ACC112 (cell line): ENCODE measurements at regions not wholly inside any gene's neighbourhood (a gene's known extent, or its start where the extent isn't known, plus 50 kb on each side); places are given as distances from the start of the nearest gene placed in this dataset.
"Not testable (repeated sequence)": the region's sequence is repeated elsewhere in the genome, so short reads cannot be mapped to it uniquely, and the experiment has no call there.

Source experiments
- H2AFZ ChIP-seq: fragments of 200-600 bp; sonication (generic); one replicate; pipeline ENCODE4 v1.6.0; 2017; ENCODE audit warnings: antibody characterized with exemption, low read length; ENCODE audit not compliant: unreplicated experiment
- H3K27ac ChIP-seq: fragments of 200-600 bp; sonication (generic); 2 replicates; pipeline ENCODE4 v1.5.1; 2014; ENCODE audit warnings: low read depth, mild to moderate bottlenecking, antibody characterized with exemption, low read length, moderate library complexity
- H3K27me3 ChIP-seq: fragments of 200-600 bp; sonication (generic); 2 replicates; pipeline ENCODE4 v1.6.1; 2014; ENCODE audit warnings: mild to moderate bottlenecking, antibody characterized with exemption, low read length, moderate library complexity, mixed read lengths; ENCODE audit not compliant: insufficient read depth
- H3K36me3 ChIP-seq: fragments of 200-600 bp; sonication (generic); 2 replicates; pipeline ENCODE4 v1.6.1; 2016; ENCODE audit warnings: mild to moderate bottlenecking, antibody characterized with exemption, low read length, moderate library complexity, mixed read lengths; ENCODE audit not compliant: insufficient read depth
- H3K4me1 ChIP-seq: fragments of 200-600 bp; sonication (generic); one replicate; pipeline ENCODE4 v1.6.1; 2016; ENCODE audit warnings: low read length, mixed read lengths; ENCODE audit not compliant: insufficient read depth, unreplicated experiment, control insufficient read depth
- H3K4me3 ChIP-seq: fragments of 200-600 bp; sonication (generic); 2 replicates; pipeline ENCODE4 v1.5.1; 2014; ENCODE audit warnings: mild to moderate bottlenecking, low read depth, low read length
- H3K79me2 ChIP-seq: fragments of 200-600 bp; sonication (generic); one replicate; pipeline ENCODE4 v1.6.0; 2016; ENCODE audit warnings: low read length; ENCODE audit not compliant: control insufficient read depth, unreplicated experiment, insufficient read depth

GRCh38 chr6:6981681-6982322, 126.0 kb upstream of the RREB1 start:
- H3K36me3 ChIP-seq: no peaks in the 10 kb centered on the region
- no peaks in the 10 kb centered on the region for H3K4me1 ChIP-seq
- no peak overlapping the region for H3K27ac ChIP-seq
- H3K27me3 ChIP-seq: no peaks in the 10 kb centered on the region
- no peak overlapping the region for H2AFZ ChIP-seq
- no peaks in the 10 kb centered on the region for H3K79me2 ChIP-seq
- H3K4me3 ChIP-seq: no peak overlapping the region

GRCh38 chr6:6982663-6983062, 125.1 kb upstream of the RREB1 start:
- H3K27me3 ChIP-seq: no peaks in the 10 kb centered on the region
- no peak overlapping the region for H3K4me3 ChIP-seq
- H2AFZ ChIP-seq: no peak overlapping the region
- no peaks in the 10 kb centered on the region for H3K79me2 ChIP-seq
- no peaks in the 10 kb centered on the region for H3K36me3 ChIP-seq
- no peaks in the 10 kb centered on the region for H3K4me1 ChIP-seq
- H3K27ac ChIP-seq: no peak overlapping the region

- Histone ChIP-seq H3K79me2 (no peaks in the 10 kb centered on the region), H3K27me3 (no peaks in the 10 kb centered on the region), H3K4me1 (no peaks in the 10 kb centered on the region), H3K36me3 (no peaks in the 10 kb centered on the region), H2AFZ (no peak overlapping the region), H3K4me3 (no peak overlapping the region), H3K27ac (no peak overlapping the region)
These were observed 123.0 kb upstream of the RREB1 start for GRCh38 chr6:6984585-6985366.

DNA sequence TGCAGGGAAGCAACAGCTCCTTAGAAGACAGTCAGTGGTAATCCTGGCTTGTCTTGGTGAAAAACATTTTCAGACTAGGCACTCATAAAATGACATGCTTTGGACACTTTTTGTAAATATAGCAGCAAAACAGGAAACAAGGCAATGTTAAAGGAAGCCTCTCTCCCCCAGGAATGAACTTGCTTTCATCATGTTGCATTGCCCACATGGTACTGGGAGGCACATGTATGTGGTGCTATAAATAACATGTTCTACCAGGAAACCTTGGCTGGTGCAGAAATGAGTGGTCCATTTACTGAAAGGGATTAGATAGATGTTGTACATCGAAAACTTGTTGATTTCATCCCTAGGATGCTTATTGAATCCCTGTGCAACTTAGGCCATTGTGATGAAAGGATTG, 121.4 kb upstream of the RREB1 start:
- no peaks in the 10 kb centered on the region for H3K27me3 ChIP-seq
- H3K79me2 ChIP-seq: no peaks in the 10 kb centered on the region
- no peaks in the 10 kb centered on the region for H3K4me1 ChIP-seq
- H3K27ac ChIP-seq: no peak overlapping the region
- no peak overlapping the region for H2AFZ ChIP-seq
- H3K4me3 ChIP-seq: no peak overlapping the region
- no peaks in the 10 kb centered on the region for H3K36me3 ChIP-seq

DNA sequence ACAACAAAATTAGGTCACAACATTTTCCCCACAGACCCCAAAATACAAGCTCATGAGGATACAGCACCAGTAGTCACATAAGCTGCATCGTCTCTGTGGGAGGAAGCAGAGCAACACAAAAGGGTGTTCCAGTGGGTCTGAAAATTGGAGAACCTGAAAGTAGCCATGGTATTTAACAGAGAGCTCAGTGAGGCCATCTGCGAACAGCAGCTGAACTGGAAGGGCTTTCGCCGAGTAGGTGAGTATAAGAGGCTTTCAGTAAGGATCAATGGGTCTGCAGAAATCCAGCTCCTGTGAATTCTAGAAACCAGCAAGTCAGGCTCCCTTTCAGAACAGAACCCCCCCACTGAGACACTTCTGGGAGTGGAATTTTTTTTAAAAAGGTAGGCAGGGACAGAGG, 120.0 kb upstream of the RREB1 start:
- H3K36me3 ChIP-seq: no peaks in the 10 kb centered on the region
- no peak overlapping the region for H2AFZ ChIP-seq
- H3K4me3 ChIP-seq: no peak overlapping the region
- no peaks in the 10 kb centered on the region for H3K79me2 ChIP-seq
- H3K4me1 ChIP-seq: no peaks in the 10 kb centered on the region
- H3K27me3 ChIP-seq: no peaks in the 10 kb centered on the region
- no peak overlapping the region for H3K27ac ChIP-seq

DNA sequence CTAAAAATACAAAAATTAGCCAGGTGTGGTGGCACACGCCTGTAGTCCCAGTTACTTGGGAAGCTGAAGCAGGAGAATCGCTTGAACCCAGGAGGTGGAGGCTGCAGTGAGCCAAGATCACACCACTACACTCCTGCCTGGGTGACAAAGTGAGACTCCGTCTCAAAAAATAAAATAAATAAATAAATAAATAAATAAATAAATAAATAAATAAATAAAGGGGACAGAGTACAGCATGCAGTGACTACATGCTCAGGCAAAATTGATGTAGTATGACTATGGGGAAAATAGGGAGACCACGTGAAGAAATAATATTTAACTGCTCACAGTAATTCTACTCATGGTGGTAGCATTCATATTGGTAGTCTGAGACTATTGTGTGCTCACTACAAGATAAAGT, 117.7 kb upstream of the RREB1 start:
- H3K36me3 ChIP-seq, H3K27ac ChIP-seq, H3K4me3 ChIP-seq, H3K27me3 ChIP-seq, H3K4me1 ChIP-seq, H3K79me2 ChIP-seq, H2AFZ ChIP-seq: not testable (repeated sequence)

DNA sequence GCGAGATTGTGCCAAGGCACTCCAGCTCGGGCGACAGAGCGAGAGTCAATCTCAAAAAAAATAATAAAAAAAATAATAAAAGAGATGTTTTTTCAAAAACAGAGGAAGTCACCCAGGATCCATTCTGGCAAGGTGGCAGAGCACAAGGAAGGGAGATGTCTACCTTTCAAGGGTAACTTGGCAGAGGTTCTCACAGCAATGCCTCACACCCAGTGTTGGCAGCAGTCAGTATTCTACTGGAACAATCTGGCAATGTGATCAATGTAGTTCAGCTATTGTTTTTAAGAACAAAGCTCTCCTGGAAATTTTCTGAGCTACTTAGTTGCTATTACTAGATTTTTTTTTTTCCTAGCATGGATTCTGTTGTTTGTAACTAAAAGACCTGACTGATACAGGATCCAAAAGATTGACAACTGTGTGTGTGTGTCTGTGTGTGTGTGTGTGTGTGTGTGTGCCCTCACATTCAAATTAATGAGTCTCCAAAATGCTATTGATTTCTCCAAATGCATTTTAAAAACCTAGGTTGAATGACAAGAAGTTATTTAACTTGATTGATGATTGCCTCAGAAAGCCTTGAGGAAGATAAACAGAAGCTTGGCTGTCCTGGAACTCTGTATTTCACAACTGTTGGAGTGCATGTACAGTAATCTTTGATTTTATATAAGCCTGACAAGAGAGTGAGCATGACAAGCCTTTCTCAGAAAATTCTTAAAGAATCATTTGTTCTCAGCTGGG, 114.1 kb upstream of the RREB1 start:
- Histone ChIP-seq H3K4me1 (no peaks in the 10 kb centered on the region), H3K4me3 (no peak overlapping the region), H3K27ac (no peak overlapping the region), H3K36me3 (no peaks in the 10 kb centered on the region), H2AFZ (no peak overlapping the region), H3K79me2 (no peaks in the 10 kb centered on the region), H3K27me3 (no peaks in the 10 kb centered on the region)

DNA sequence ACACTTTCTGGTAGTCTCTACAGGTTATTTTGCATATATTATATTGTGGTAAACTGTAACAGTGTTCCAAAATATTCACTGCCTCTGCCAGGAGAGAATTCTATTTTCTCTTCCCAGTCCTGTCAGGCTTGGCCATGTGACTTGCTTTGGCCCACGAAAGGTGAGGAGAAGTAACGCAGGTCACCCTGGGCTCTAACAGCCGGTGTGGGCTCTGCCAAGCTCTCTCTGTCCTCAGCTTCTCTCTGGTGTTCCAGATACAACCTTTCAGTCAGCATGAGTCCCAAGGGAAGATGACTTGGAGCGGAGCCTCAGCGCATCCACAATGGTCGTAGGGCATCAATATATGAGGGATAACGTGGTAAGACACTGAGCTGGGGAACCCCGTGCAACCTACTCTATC, 113.0 kb upstream of the RREB1 start:
- Histone ChIP-seq H3K36me3 (no peaks in the 10 kb centered on the region), H3K4me1 (no peaks in the 10 kb centered on the region), H3K27me3 (no peaks in the 10 kb centered on the region), H3K79me2 (no peaks in the 10 kb centered on the region), H3K27ac (no peak overlapping the region), H2AFZ (no peak overlapping the region), H3K4me3 (no peak overlapping the region)

DNA sequence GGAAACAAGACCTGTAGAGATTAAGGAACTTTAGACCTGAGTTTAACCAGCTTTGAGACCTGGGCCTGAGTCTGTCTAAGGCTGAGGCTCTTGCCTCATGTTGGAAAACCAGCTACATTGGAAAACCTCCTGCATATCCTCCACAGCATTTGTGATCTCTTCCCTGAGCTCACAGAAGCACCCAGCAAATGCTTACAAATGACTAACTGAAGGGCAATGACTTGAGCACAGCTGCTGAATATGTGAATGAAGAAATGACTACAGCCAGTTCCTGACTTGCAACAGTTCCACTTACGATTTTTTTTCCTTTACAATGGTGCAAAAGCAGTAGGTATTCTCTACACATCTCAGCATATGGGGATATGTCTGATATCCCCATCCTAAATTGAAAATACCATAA, 112.4 kb upstream of the RREB1 start:
- Histone ChIP-seq H3K4me3 (no peak overlapping the region), H3K4me1 (no peaks in the 10 kb centered on the region), H2AFZ (no peak overlapping the region), H3K27me3 (no peaks in the 10 kb centered on the region), H3K79me2 (no peaks in the 10 kb centered on the region), H3K36me3 (no peaks in the 10 kb centered on the region), H3K27ac (no peak overlapping the region)

- Histone ChIP-seq H2AFZ (no peak overlapping the region), H3K27me3 (no peaks in the 10 kb centered on the region), H3K36me3 (no peaks in the 10 kb centered on the region), H3K4me1 (no peaks in the 10 kb centered on the region), H3K4me3 (no peak overlapping the region), H3K27ac (no peak overlapping the region), H3K79me2 (no peaks in the 10 kb centered on the region)
These were observed 111.6 kb upstream of the RREB1 start for GRCh38 chr6:6996124-6996523.
